OCI-LY3 (cell line): ENCODE measurements at regions not wholly inside any gene's neighbourhood (a gene's known extent, or its start where the extent isn't known, plus 50 kb on each side); places are given as distances from the start of the nearest gene placed in this dataset.

Source experiments
- EZH2phosphoT487 ChIP-seq: fragments of 200-600 bp; shearing (Covaris generic); IDR thresholded peaks from 2 replicates; pipeline ENCODE4 v1.6.1; 2018; ENCODE audit warnings: antibody characterized with exemption, mixed run types, low read depth
- TF ChIP-seq, protein P1 (sequence below): fragments of 200-600, 300-600 bp; sonication (generic); IDR thresholded peaks from 2 replicates; pipeline ENCODE4 v1.5.1; 2014; ENCODE audit warnings: antibody characterized with exemption, low read length, low read depth

DNA sequence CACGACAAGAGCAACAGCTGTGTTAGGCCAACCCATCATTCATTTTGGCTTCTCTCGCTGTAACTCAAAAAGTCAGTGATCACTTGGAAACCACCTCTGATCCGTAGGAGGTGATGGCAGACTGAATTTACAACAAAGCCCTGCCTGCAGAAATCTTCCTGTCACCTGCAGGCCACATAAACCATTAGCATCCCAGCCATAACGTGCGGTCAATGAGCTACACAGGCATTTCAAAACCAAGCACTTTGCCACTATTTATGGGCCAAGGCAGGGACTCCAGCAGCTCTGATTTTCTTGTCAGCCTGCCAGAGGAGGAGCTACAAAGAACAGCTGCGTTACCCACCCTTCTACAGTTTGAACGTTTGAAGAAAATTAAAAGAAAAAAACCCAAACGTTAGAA lies 228.1 kb upstream of the PPARGC1A start:
- TF ChIP-seq, protein P1, sequence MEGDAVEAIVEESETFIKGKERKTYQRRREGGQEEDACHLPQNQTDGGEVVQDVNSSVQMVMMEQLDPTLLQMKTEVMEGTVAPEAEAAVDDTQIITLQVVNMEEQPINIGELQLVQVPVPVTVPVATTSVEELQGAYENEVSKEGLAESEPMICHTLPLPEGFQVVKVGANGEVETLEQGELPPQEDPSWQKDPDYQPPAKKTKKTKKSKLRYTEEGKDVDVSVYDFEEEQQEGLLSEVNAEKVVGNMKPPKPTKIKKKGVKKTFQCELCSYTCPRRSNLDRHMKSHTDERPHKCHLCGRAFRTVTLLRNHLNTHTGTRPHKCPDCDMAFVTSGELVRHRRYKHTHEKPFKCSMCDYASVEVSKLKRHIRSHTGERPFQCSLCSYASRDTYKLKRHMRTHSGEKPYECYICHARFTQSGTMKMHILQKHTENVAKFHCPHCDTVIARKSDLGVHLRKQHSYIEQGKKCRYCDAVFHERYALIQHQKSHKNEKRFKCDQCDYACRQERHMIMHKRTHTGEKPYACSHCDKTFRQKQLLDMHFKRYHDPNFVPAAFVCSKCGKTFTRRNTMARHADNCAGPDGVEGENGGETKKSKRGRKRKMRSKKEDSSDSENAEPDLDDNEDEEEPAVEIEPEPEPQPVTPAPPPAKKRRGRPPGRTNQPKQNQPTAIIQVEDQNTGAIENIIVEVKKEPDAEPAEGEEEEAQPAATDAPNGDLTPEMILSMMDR, result no peak
- TF ChIP-seq EZH2phosphoT487, result no peak
